Inflammatory macrophage treated with lipopolysaccharide for 4 hours (primary cell): ENCODE measurements at regions not wholly inside any gene's neighbourhood (a gene's known extent, or its start where the extent isn't known, plus 50 kb on each side); places are given as distances from the start of the nearest gene placed in this dataset.

Experiments
- DNase-seq: peaks from one replicate; pipeline ENCODE4 v3.0.0-alpha.2; 2020

DNA sequence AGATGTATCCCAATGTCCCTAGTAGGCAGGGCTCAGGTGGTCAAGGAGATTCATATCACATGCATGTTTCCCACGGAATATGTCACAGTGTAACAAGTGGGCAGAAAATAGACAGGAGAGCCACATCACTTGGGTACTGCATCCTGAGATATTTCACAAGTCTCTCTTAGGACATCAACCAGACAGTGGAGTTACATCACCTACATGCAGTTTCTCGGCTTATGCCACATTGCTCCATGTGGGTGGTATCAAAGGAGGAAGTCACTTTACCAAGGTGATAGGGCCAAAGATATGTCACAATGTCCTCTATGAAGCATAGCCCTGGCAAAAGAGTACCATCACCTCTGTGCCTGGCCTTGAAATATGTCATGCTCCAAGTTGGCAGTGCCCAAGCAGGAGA lies 1056.7 kb upstream of the AMELY start:
- DNase-seq: no peak

DNA sequence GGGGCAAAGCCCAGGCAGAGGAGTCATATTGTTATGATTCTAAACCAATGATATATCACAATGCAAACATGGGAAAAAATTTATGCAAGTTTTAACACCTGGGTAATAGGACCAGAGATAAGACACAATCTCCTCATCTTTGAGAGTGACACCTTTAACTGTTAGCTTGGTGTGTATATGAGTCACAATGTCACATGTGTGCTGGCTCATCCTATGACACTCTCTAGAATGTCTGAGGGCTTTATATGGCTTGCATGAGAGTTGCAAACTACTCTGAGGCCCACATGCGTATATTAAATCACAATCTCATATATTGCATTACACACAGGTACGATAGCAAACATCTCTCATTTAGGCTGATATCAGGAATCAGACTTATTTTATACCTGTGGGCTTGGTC lies 1055.4 kb upstream of the AMELY start:
- no peak for DNase-seq

DNA sequence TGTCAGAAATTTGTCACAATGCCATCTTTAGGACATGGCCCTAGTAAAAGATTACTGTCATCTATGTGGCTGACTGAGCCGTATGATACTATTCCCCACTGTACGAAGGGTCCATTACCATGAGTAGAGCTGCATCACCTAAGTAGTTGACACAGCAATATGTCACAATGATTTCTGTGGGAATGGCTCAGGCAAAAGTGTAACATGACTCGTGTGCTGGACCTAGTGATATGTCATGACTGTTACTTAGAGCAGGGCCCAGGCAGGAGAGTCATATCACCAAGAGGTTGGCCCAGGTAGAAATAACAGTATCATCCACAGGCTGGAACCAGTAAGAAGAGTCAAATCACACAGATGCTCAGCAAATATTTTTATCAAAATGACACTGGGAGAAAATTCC lies 1051.8 kb upstream of the AMELY start:
- DNase-seq: no peak

DNA sequence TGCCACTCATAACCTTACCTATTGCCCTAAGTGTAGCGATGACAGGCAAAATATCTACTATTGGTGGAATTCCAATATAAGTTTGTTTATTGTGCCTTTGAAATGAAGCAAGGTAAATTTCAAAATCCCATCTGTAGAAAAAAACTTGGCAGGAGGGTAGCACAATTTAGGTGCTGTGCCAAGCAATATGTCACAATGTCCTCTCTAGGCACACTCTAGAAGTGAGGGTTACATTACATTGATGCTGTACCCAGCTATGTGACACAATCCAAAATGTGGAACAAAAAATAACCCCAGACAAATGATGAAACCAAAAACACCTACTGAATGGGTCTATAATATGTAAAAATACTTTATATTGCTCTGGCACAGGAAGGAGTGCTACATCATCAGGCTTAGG lies 1050.8 kb upstream of the AMELY start:
- no peak for DNase-seq

DNA sequence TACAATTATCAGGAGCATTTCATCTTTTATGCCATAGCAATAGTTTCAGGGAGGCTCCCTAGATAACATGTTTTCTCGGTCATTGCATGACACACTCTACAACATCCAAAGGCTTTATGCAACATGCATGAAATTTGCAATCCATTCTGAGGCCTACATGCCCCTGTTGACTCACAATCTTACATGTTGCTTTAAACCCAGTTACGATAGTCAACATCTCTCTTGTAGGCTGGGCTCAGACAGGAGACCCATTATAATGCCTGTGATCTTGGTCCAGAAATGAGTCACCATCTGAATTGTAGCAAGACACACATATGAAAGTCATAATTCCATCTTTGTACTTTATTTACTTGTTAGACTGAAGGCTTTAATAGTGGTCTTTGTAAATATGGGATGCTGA lies 1050.3 kb upstream of the AMELY start:
- DNase-seq: no peak

DNA sequence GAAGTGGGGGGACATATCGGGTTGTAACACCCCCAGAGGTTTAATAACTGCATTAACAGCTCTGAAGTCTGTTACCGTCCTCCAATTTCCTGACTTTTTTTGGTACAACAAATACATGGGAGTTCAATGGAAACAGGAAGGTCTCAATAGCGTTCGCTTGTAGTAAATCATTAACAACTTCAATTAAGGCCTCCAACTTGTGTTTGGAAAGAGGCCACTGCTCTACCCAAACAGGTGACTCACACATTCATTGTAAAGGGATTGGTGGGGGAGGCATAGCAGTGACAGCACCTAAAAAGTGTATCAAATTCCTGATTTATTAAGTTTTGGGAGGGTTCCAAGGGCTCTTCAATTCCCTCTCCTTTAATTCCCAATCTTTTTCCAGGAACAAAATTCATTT lies 1046.2 kb upstream of the AMELY start:
- DNase-seq: no peak

DNA sequence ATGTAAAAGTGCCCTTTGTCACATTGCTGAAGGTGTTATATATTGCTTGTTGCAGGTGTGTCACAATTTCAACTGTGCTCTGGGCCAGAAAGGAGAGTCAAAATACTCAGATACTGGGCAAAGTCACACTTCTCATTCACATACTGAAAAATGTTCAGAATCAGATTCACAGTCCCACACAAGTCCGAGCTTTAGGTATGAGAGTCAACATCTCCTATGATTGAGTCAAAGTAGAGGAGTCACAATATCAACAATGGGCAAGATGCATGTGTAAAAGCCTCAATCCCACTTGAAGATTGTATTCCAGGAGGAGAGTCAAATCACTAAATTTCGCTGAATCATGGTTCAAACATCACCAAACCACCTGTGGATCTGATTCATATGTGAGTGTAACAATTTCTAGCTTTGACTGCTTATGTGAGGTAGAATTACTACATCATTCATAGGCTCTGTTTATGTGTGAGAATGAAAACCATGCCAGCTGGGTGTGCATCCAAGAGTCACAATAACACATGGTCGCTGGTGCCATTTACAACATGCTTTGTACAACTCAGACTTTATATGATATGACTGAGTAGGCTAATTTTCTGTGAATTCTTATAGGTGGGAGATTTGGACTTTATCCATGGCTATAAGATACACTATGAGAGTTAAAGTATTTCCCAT lies 1039.8 kb upstream of the AMELY start:
- DNase-seq: no peak

DNA sequence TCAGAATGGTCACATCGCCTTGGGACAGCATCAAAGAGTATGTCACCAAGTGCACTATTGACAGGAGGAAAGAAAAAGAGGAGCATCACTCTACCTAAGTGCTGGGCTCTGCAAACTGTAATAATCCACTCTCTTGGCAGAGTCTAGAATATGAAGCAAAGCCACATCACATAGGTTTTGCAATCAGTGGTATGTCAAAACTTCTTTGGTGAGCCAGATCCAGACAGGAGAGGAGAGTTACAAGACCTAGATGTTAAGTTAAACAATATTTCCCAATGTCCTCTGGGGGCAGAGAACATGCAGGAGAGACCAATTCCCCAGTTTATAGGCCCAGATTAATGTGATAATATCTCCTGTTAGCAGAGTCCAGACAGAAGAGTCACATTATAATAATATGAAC lies 1032.6 kb upstream of the AMELY start:
- no peak for DNase-seq

DNA sequence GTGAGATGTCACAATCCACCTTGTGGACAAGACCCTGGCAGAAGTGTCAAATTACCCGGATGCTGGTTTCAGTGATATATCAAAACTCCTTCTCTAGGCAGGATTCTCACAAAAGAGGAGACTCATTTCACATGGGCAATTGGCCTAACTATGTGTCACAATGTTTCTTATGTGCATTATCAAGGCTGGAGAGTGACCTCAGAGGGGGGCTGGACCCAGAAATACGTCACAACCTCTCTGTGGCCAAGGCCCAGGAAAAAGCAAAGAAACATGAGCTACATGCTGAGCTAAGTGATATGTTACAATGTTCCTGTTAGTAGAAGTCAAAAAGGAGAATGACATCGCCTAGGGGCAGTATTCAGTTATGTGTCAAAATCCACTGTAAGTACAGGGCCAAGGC lies 1031.2 kb upstream of the AMELY start:
- DNase-seq: no peak

DNA sequence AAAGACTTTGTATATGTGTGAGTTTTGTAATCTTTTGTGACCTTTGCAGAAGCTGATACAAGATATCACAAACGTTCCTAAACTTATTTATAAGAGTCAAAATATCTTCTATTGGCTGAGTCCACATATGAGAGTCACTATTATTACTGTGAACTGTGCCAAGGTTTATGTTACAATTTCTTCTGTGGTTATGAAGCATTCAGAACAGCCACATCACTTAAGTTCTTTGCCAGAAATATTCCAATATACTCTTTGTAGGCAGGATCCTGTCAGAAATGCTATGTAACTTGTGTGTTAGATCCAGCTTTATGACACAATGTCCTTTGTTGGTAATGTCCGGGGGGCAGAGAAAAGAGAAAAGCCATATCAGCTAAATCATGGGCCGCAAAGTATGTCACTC lies 1030.3 kb upstream of the AMELY start:
- no peak for DNase-seq

DNA sequence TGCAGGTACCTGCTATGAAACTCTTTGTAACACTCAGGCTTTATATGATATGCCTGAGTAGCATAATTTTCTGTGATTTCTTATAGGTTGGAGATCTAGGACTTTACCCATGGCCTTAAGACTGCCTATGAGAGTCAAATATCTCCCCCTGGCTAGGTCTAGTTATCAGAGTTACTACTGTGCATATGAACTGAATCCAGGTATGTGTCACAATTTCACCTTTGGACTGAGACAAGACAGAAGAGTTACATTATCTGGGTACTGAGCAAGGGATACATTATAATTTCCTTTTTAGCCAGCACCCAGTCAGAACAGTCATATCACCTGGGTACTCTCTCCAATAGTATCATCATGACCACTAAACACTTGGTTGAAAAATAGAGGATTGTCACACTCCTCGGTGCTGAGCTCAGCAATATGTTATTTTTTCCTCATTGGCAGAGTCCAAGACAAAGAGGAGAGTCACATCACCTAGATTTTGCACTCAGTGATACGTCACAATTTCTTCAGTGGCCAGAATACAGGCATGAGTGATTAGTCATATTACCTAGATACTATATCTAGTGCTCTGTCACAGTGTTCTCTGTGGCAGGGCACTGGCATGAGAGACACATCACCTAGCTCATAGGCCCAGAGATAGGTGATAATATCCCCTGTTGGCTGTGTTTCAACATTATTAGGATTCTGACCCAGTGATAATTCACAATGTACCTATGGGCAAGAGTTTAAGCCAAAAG lies 1027.6 kb upstream of the AMELY start:
- no peak for DNase-seq

DNA sequence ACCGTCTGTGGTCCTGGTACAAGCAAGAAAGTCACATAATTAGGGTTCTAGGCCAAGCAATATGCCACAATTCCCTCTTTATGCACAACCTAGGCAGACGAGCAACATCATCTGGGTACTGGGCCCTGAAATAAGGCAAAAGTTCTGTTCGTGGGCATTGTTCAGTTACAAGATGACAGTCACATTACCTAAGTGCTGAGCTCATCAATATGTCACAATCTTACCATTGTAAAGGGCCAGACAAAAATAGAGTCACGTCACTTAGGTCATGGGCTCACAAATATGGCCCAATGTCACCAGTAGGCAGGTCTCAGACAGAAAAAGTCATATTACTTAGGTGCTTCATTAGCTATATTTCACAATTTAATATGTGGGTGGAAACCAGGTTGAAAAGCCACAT lies 1025.3 kb upstream of the AMELY start:
- DNase-seq: no peak

DNA sequence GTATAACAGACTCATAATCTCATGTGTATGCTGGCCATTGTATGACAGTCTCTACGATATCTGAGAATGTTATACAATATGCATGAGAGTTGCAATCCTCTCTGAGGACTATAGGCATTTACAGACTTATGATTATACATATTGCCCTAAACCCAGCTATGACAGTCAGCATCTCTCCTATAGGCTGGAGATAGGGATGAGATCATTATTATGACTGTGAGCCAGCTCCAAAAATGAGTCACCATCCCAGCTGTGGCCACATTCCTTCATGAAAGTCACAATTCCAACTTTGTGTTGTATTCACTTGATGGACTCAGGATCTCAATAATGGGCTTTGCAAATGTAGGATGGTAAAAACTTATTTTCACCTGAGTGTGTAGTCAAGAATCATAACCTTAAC lies 1024.5 kb upstream of the AMELY start:
- DNase-seq: no peak

DNA sequence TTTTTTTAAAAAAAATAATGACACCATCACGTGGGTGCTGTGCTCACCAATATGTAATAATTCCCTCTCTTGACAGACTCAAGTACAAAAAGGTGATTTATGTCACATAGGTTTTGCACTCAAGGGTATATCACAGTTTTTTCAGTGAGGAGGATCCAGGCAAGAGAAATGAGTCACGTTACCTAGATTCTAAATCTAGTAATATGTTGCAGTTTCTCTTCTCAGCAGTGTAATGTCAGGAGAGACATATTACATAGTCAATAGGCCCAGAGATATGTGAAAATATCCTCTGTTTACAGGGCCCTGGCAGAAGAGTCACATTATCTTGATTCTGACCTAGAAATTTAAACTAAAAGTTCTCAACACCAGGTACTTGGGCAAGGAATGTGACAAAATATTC lies 1024.1 kb upstream of the AMELY start:
- DNase-seq: no peak

DNA sequence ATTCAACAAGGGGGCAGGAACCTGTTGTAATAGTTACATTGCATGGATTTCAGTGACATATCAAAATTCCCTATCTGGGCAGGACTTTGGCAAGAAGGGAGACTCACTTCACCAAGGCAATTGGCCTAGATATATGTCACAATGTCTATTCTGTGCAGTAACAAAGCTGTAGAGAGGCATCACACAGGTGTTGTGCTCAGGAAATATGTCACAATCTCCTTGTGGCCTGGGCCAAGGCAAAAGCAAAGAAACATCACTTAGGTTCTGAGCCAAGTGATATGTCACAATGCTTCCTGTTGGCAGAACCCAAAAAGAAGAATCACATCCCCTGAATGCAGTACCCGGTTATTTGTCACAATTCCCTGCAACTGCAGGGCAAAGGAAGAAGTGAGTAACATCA lies 1020.9 kb upstream of the AMELY start:
- DNase-seq: no peak

DNA sequence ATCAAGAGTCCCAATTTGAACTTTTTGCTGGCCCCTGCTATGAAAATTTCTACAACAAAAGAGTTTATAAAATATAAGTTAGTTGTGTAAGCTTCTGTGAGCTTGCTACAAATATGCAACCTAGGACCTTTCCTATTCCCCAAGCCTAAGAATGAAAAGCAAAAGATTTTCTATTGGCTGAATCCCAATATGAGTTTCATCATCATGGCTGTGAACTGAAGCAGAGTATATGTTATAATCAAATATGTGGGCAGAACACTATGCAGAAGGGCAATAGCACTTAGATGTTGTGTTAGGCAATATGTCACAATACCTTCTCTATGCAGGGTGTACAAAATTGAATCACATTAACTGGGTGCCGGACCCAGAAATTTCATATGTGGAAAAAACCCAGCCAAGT lies 1018.3 kb upstream of the AMELY start:
- DNase-seq: no peak

DNA sequence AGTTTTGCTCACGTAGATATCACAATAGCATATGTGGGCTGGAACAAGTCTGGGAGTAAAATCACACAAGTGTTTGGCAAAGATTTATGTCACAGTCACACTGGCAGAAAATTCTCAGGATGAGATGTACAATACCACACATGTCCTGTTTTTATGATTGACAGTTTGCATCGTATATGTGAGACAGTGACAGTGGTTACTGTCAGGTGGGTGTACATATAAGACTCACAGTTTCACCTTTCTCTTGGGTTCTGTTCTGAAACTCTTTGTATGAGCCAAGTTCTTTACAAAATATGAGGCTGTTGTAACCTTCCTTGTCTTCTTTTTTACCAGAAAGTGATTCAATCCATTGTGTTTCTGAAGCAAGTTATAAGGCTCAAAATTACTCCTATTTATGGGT lies 1012.5 kb upstream of the AMELY start:
- DNase-seq: no peak

DNA sequence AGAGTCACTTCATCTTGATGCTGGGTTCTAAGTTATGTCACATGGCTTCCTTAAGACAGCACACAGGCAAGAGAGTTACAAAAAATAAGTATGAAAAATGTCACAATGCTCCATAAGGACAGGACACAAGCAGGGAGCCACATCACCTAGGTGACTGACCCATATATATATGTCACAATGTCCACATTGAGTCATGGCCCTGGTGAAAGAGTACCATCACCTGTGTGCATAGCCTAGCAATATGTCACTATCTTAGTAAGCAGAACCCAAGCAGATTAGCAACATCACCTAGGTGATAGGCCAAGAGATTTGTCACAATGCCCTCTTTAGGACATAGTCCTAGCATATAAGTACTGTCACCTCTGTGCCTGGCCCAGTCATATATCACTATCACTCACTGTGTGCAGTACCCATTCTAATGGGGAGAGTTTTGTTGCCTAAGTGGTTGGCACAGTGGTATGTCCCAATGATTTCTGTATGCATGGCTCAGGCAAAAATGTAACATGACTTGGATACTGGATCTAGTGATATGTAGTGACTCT lies 1012.0 kb upstream of the AMELY start:
- no peak for DNase-seq

DNA sequence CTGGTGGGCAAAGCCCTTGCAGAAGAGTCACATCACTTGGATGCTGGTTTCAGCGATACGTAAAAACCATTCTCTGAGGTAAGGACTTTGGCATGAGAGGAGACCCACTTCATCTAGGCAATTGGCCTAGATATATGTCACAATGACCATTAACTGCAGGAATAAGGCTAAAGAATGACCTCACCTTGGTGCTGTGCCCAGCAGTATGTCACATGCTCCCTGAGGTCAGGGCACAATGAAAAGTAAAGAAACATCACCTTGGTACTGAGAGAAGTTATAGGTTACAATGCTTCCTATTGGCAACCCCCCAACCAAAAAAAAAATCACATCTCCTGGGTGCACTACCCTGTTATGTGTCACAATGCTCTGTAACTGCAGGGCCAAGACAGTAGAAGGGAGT lies 1008.8 kb upstream of the AMELY start:
- no peak for DNase-seq

DNA sequence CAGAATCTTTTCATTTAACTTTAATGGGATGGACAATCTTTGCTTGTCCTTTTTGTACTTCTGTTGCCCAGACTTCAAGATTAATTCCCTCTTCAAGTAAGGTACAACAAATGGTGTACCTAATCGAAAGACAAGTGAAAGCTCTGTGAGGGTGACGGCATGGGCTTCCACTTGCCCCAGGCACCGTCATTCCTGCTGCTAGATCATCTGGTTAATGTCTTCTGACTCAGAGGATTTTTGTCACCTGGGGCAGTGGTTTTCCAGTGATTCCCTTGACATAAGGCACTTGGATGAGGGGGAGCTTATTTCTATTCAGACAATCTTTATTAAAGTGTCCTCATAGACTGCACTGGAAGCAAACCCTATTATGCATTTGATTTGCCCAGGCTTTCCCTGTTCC lies 977.0 kb upstream of the AMELY start:
- no peak for DNase-seq

DNA sequence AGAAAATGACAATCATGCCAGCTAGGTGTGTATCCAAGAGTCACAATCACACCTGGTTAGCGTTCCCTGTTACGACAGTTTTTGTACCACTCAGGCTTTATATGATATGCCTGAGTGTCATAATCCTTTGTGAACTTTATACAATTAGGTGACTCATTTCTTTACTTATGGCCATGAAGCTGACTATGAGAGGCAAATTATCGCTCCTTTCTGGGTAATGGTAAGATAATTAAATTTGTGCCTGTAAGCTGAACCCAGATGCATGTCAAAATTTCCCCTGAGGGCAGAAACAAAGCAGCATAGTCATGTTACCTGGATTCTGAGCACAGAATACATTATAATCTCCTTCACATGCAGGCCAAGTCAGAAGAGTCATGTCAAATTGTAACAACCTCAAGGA lies 970.1 kb upstream of the AMELY start:
- DNase-seq: no peak

DNA sequence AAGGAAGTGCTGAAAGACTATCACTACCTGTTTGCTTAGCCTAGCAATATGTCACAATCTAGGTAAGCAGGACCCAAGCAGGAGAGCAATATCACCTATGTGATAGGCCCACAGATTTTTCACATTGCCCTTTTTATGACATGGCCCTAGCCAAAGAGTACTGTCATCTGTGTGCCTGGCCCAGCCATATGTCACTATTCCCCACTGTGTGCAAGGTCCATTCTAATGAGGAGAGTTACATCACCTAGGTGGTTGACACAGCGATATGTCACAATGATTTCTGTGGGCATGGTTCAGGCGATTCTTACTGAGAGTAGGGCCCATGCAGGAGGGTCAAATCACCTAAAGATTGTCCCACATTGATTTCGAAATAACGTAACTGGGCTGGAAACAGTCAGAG lies 967.7 kb upstream of the AMELY start:
- DNase-seq: no peak

DNA sequence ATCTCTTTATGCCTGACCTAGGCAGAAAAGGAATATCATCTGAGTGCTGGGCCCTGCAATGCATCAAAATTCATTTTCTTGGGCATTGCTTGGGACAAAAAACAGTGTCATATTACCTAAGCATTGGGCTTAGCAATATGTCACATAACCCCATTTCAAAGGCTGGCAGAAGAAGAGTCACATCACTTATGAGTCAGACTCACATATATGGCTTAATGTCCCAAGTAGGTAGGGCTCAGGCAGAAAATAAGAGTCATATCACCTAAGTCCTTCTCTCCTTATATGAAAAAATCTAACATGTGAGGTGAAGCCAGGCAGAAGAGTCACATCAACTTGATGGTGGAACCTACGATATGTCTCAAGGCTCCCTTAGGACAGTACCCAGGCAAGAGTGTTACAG lies 967.2 kb upstream of the AMELY start:
- peak; percentile 1 for DNase-seq

DNA sequence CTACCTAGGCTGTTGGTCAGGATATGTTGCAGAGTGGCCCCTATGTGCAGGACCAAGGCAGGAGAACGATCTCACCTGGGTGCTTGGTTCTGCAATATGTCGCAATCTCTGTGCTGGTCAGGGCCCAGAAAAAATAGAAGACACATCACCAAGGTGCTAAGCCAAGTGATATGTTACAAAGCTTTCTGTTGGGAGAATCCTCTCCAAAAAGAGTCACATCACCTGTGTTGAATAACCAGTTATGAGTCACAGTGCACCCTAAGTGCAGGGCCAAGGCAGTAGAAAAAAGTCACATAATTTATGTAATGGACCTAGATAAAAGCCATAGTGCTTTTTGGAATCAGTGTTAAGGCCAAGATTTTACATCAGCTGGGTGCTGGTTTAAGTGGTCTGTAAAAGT lies 965.9 kb upstream of the AMELY start:
- no peak for DNase-seq

DNA sequence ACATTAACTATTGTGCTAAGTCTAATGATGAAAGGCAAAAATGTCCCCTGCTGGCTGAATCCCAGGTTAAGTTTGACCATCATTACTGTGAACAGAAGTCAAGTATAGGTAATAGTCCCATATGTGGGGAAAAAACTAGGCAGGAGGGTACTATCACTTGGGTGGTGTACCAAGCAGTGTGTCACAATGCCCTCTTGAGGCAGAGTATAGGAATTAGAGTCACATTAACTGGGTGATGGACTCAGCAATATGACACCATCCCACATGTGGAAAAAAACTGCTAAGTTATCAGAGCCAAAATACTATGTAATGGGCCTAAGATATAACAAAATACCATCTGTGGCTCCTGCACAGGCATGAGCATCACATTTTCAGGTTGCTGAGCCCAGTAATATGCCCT lies 962.5 kb upstream of the AMELY start:
- peak; percentile 41 for DNase-seq
